Lower lobe of right lung (tissue), 2 donors: ENCODE measurements at regions not wholly inside any gene's neighbourhood (a gene's known extent, or its start where the extent isn't known, plus 50 kb on each side); places are given as distances from the start of the nearest gene placed in this dataset.
"Not testable (repeated sequence)": the region's sequence is repeated elsewhere in the genome, so short reads cannot be mapped to it uniquely, and the experiment has no call there.

Source experiments
- ATAC-seq, 2 donors: fragments of 200-7000 bp; cut with Tn5 transposase; one replicate each; pipeline ENCODE4 v1.9.1; 2020 to 2022; ENCODE audit warnings: mild to moderate bottlenecking in 2 of 2, moderate library complexity in 2 of 2
- DNase-seq: peaks from one replicate; pipeline ENCODE4 v3.0.0-alpha.2; 2020
- H3K27ac ChIP-seq: fragments of 200-600 bp; one replicate; pipeline ENCODE4 v1.8.0; 2022
- H3K27me3 ChIP-seq: fragments of 200-600 bp; one replicate; pipeline ENCODE4 v1.8.0; 2022; ENCODE audit warnings: low read depth
- H3K36me3 ChIP-seq: fragments of 200-600 bp; one replicate; pipeline ENCODE4 v1.8.0; 2022; ENCODE audit warnings: mild to moderate bottlenecking
- H3K4me1 ChIP-seq: fragments of 200-600 bp; one replicate; pipeline ENCODE4 v1.8.0; 2022
- H3K4me3 ChIP-seq: fragments of 200-600 bp; one replicate; pipeline ENCODE4 v1.8.0; 2022; ENCODE audit warnings: mild to moderate bottlenecking
- H3K9me3 ChIP-seq: fragments of 200-600 bp; one replicate; pipeline ENCODE4 v1.8.0; 2022
- CTCF ChIP-seq: fragments of 200-600 bp; IDR thresholded peaks from one replicate; pipeline ENCODE4 v1.8.0; 2022; ENCODE audit warnings: antibody characterized with exemption, mild to moderate bottlenecking
- intact Hi-C: fragments of 100-400 bp; cut with DNase I; formaldehyde crosslinking; loops from one replicate; pipeline ENCODE4 v1.11.0; 2022
- donor health status: DM: no; HTN: yes; CAD: no; lungs with severe emphysema.

GRCh38 chr6:938271-938905 lies 245.4 kb upstream of the EXOC2 start:
- ATAC-seq (no peak), DNase-seq (no peak)
- Histone ChIP-seq H3K4me1 (no peaks in the 10 kb centered on the region), H3K27ac (no peak overlapping the region), H3K27me3 (peaks cover 4% of the 10 kb centered on the region), H3K9me3 (no peaks in the 10 kb centered on the region), H3K4me3 (no peak overlapping the region), H3K36me3 (no peaks in the 10 kb centered on the region)
- TF ChIP-seq CTCF, result no peak
- intact Hi-C loops, result no loop called here

GRCh38 chr6:935582-935981 lies 242.6 kb upstream of the EXOC2 start:
- H3K4me1 ChIP-seq, result no peaks in the 10 kb centered on the region
- peaks cover 4% of the 10 kb centered on the region for H3K27me3 ChIP-seq
- intact Hi-C loops, result no loop called here
- no peak for TF ChIP-seq CTCF
- ATAC-seq (no peak), DNase-seq (no peak)
- no peak overlapping the region for H3K27ac ChIP-seq
- H3K9me3 ChIP-seq, result no peaks in the 10 kb centered on the region
- H3K4me3 ChIP-seq, result no peak overlapping the region
- no peaks in the 10 kb centered on the region for H3K36me3 ChIP-seq

- DNase-seq (no peak), ATAC-seq (no peak)
- intact Hi-C loops, result no loop called here
- Histone ChIP-seq H3K36me3 (no peaks in the 10 kb centered on the region), H3K27ac (no peak overlapping the region), H3K27me3 (no peaks in the 10 kb centered on the region), H3K9me3 (no peaks in the 10 kb centered on the region), H3K4me1 (no peaks in the 10 kb centered on the region), H3K4me3 (no peak overlapping the region)
- no peak for TF ChIP-seq CTCF
These were observed 241.7 kb upstream of the EXOC2 start for GRCh38 chr6:934686-935085.

- H3K27me3 ChIP-seq, H3K9me3 ChIP-seq, H3K27ac ChIP-seq, DNase-seq, ATAC-seq, H3K36me3 ChIP-seq, H3K4me3 ChIP-seq, H3K4me1 ChIP-seq, intact Hi-C loops: not testable (repeated sequence)
These were observed 239.0 kb upstream of the EXOC2 start for GRCh38 chr6:931919-932318.

- no peak overlapping the region for H3K4me3 ChIP-seq
- intact Hi-C loops, result no loop called here
- H3K36me3 ChIP-seq, result no peaks in the 10 kb centered on the region
- H3K27ac ChIP-seq, result no peak overlapping the region
- H3K9me3 ChIP-seq, result peaks cover 3% of the 10 kb centered on the region
- H3K4me1 ChIP-seq, result no peaks in the 10 kb centered on the region
- DNase-seq (no peak), ATAC-seq (no peak)
- no peak for TF ChIP-seq CTCF
- no peaks in the 10 kb centered on the region for H3K27me3 ChIP-seq
These were observed 234.2 kb upstream of the EXOC2 start for GRCh38 chr6:927157-927556.

GRCh38 chr6:925656-926213 lies 232.8 kb upstream of the EXOC2 start:
- intact Hi-C loops, result no loop called here
- Histone ChIP-seq H3K27ac (no peak overlapping the region), H3K9me3 (peaks cover 11% of the 10 kb centered on the region), H3K4me3 (no peak overlapping the region), H3K27me3 (no peaks in the 10 kb centered on the region), H3K4me1 (no peaks in the 10 kb centered on the region), H3K36me3 (no peaks in the 10 kb centered on the region)
- peak in 1 of 2 donors; percentile 15 for ATAC-seq
- DNase-seq, result no peak
- TF ChIP-seq CTCF, result no peak
